ENCODE measurements at regions not wholly inside any gene's neighbourhood (a gene's known extent, or its start where the extent isn't known, plus 50 kb on each side); places are given as distances from the start of the nearest gene placed in this dataset.

DNA sequence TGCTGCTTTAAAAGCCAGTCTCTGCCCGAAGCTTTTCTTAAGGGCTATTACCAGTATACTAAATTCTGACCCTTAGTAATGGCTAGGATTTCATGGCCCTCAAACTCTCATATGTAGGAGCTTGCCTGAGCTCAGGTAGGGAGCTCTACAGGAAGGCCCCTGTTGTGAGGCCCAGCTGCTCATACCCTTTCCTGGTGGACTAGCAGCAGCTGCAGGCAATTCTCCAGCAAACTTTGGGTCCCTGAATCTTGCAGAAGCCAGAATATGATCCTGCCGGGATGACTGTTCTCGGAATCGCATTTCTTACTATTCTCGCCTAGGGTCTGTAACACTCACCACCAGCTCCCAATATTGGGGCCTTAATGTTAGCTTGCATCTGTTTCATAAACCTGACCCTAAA lies 106.4 kb upstream of the SERTAD2 start:
- no peaks in the 10 kb centered on the region for H3K27me3 ChIP-seq (ENCODE audit: insufficient read depth, insufficient read length)
- H3K9me3 ChIP-seq (ENCODE audit: insufficient read depth, low read length), result peaks cover 11% of the 10 kb centered on the region
- no peak for DNase-seq (ENCODE audit: low read depth, low spot score)
- TF ChIP-seq YY1 (IDR thresholded peaks at IDR 0.05; ENCODE audit: insufficient read depth, insufficient read length) (no peak), ZNF274 (IDR thresholded peaks at IDR 0.05; ENCODE audit: low read depth, low read length) (no peak), SUZ12 (IDR thresholded peaks at IDR 0.05; ENCODE audit: extremely low read depth, insufficient read depth, insufficient read length) (no peak)
- H3K4me3 ChIP-seq (ENCODE audit: insufficient read length, low read depth), result no peak overlapping the region
- H3K4me1 ChIP-seq (ENCODE audit: insufficient read depth, insufficient read length), result no peaks in the 10 kb centered on the region
- no peak overlapping the region for H3K9ac ChIP-seq (ENCODE audit: insufficient read length, low read depth)
- no peaks in the 10 kb centered on the region for H3K36me3 ChIP-seq (ENCODE audit: insufficient read depth, insufficient read length, low read length)

DNA sequence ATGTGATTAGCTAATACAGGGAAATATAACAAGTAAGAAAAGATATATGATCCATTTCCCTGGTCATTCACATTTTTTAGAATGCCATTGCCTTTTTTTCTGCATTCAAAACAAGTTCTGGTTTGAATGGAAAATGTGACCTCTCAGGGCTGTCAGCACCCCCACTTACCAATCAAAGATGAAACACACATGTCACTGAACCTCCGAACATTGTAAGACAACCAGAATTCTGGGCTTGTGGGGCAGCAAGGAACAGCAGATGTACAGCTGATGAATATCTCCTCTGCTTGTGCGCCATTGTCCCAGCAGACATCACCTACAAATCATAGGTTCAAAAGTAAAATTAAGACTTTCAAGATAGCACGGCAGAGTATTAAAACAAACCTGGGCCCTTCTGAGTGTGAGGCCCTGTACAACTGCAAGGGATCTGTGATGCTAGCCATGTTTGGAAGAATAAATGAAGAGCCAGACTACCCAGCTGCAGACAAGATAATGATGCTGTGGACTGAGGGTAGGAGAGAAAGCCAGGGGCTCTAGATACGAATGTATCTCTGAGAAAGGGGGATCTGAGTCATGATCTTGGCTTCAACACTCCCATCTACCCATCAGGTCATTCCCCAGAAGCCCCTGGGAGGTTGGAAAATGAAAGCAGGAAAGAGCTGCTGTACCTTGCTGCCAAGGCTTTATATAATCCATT lies 108.7 kb upstream of the SERTAD2 start:
- Histone ChIP-seq H3K9me3 (ENCODE audit: insufficient read depth, low read length) (no peaks in the 10 kb centered on the region), H3K9ac (ENCODE audit: insufficient read length, low read depth) (no peak overlapping the region), H3K4me3 (ENCODE audit: insufficient read length, low read depth) (no peak overlapping the region), H3K36me3 (ENCODE audit: insufficient read depth, insufficient read length, low read length) (no peaks in the 10 kb centered on the region), H3K27me3 (ENCODE audit: insufficient read depth, insufficient read length) (peaks cover 14% of the 10 kb centered on the region), H3K4me1 (ENCODE audit: insufficient read depth, insufficient read length) (no peaks in the 10 kb centered on the region)
- TF ChIP-seq ZNF274 (IDR thresholded peaks at IDR 0.05; ENCODE audit: low read depth, low read length) (no peak), SUZ12 (IDR thresholded peaks at IDR 0.05; ENCODE audit: extremely low read depth, insufficient read depth, insufficient read length) (no peak), YY1 (IDR thresholded peaks at IDR 0.05; ENCODE audit: insufficient read depth, insufficient read length) (no peak)
- DNase-seq (ENCODE audit: low read depth, low spot score), result no peak

DNA sequence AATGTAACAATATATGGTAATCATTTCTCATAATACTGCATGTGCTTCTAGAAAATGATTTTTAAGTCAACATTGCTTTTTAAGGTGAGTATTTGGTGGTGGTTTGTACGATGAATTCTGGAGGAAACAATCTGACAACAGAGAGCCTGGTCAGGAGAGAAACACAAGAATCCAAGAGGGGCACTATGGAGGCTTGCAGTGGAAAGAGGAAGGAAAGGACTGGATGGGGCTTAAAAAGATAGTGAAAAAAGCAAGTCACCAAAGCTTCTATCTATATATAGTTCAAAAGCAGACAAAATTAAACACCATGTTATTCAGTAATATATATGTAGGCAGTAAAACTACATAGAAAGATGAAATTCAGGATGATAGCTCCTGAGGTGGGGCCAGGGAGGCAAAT lies 109.4 kb upstream of the SERTAD2 start:
- Histone ChIP-seq H3K27me3 (ENCODE audit: insufficient read depth, insufficient read length) (peaks cover 16% of the 10 kb centered on the region), H3K36me3 (ENCODE audit: insufficient read depth, insufficient read length, low read length) (no peaks in the 10 kb centered on the region), H3K9me3 (ENCODE audit: insufficient read depth, low read length) (no peaks in the 10 kb centered on the region), H3K9ac (ENCODE audit: insufficient read length, low read depth) (no peak overlapping the region), H3K4me1 (ENCODE audit: insufficient read depth, insufficient read length) (no peaks in the 10 kb centered on the region), H3K4me3 (ENCODE audit: insufficient read length, low read depth) (no peak overlapping the region)
- no peak for TF ChIP-seq YY1 (IDR thresholded peaks at IDR 0.05; ENCODE audit: insufficient read depth, insufficient read length)
- TF ChIP-seq ZNF274 (IDR thresholded peaks at IDR 0.05; ENCODE audit: low read depth, low read length), result no peak
- TF ChIP-seq SUZ12 (IDR thresholded peaks at IDR 0.05; ENCODE audit: extremely low read depth, insufficient read depth, insufficient read length), result no peak
- no peak for DNase-seq (ENCODE audit: low read depth, low spot score)

DNA sequence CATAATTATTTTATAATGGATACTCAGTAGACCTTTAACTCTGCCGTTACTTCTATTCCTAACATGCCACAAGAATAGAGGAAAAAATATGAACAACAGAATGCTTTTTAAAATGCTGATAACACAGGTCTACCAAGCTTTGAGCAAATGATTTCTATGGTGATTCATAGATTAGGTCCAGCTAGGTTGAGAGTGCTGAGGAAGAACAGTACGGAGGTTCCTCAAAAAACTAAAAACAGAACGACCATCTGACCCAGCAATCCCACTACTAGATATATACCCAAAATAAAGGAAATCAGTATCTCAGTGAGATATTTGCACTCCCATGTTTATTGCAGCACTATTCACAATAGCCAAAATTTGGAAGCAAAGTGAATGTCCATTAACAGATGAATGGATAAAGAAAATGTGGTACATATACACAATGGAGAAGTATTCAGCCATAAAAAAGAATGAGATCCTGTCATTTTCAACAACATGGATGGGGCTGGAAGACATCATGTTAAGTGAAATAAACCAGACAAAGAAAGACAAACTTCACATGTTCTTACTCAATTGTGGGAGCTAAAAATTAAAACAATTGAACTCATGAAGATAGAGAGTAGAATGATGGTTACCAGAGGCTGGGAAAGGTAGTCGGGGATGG lies 111.6 kb upstream of the SERTAD2 start:
- H3K36me3 ChIP-seq (ENCODE audit: insufficient read depth, insufficient read length, low read length), result no peaks in the 10 kb centered on the region
- H3K4me1 ChIP-seq (ENCODE audit: insufficient read depth, insufficient read length), result peaks cover 3% of the 10 kb centered on the region
- H3K4me3 ChIP-seq (ENCODE audit: insufficient read length, low read depth), result no peak overlapping the region
- DNase-seq (ENCODE audit: low read depth, low spot score), result no peak
- no peak overlapping the region for H3K9ac ChIP-seq (ENCODE audit: insufficient read length, low read depth)
- H3K27me3 ChIP-seq (ENCODE audit: insufficient read depth, insufficient read length), result peaks cover 16% of the 10 kb centered on the region
- no peak for TF ChIP-seq SUZ12 (IDR thresholded peaks at IDR 0.05; ENCODE audit: extremely low read depth, insufficient read depth, insufficient read length)
- TF ChIP-seq ZNF274 (IDR thresholded peaks at IDR 0.05; ENCODE audit: low read depth, low read length), result no peak
- TF ChIP-seq YY1 (IDR thresholded peaks at IDR 0.05; ENCODE audit: insufficient read depth, insufficient read length), result no peak
- no peaks in the 10 kb centered on the region for H3K9me3 ChIP-seq (ENCODE audit: insufficient read depth, low read length)

DNA sequence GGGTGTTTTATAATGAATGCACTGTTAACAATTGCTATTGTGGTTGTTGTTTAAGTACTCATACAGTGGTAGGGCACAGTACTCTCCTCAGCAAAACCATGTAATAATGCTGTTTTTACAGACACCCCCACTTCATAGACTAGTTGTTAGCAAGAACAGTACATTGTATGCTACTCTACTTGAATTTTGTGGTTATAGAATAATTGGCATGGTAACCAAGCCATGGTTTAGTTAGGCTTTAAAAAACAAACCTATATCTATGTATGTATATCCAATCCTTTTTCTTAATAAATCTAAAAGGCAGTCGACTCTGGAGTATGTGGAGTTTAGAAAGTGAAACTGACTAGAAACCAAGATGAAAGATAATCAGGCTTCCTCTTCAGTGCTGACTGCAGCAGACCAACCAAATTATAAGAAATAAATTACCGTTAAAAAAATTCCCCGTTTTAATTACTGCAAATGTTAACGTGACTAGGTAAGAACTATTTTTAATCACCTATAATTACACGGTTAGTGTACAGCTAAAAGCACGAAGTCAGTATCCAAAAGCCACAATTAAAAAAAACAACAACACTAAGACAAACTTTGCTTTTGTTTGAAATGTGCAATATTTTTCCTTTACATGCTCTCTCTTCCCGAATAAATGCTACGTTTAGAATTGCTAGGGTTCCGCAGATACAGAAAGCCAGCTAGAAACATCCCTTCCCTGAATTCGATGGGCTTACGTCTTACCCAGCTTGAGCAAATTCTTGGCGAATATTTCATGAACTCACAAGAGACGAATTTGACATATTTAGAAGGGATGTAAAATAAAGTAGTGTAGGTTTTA lies 113.3 kb upstream of the SERTAD2 start:
- no peak for DNase-seq (ENCODE audit: low read depth, low spot score)
- Histone ChIP-seq H3K9me3 (ENCODE audit: insufficient read depth, low read length) (no peaks in the 10 kb centered on the region), H3K9ac (ENCODE audit: insufficient read length, low read depth) (peak overlapping the region; percentile 76), H3K27me3 (ENCODE audit: insufficient read depth, insufficient read length) (peaks cover 16% of the 10 kb centered on the region), H3K4me1 (ENCODE audit: insufficient read depth, insufficient read length) (peaks cover 9% of the 10 kb centered on the region), H3K4me3 (ENCODE audit: insufficient read length, low read depth) (peak overlapping the region; percentile 34), H3K36me3 (ENCODE audit: insufficient read depth, insufficient read length, low read length) (no peaks in the 10 kb centered on the region)
- no peak for TF ChIP-seq ZNF274 (IDR thresholded peaks at IDR 0.05; ENCODE audit: low read depth, low read length)
- no peak for TF ChIP-seq SUZ12 (IDR thresholded peaks at IDR 0.05; ENCODE audit: extremely low read depth, insufficient read depth, insufficient read length)

DNA sequence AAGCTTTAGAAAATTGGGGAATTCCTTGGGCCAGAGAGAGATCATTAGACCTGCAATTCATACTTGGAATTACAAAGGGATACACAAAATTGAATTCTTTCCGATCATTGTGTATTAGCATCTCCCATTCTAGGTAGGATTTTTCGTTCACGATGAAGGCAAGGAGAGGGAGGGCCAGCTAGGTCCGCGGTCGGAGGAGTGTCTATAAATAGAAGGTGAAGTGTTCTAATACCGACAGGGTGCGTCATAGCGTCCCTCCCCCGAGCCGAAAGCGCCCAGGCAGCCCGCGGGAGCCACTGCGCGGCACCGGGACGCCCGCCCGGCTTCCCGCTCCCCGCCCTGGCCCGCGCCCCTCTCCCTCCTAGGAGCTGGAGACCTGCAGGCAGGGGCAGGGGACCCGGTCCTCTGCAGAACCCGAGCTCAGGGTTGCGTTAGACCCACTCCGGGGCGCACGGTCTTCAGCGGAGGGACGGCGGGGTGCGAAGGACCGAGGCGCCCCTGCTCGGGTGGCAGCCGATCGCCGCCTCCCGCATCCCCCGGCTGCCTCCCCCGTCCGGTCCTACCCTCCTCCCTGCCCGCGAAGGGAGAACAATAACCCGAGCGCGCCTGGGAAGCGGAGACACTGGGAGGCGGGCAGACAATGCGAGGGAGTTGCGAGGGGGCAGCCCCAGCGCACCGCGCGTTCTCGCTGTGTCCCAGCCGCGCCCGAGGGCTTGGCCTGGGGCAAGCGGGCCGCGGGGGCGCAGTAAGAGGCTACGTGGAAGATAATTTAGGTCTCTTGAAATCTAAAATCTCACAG lies 114.2 kb upstream of the SERTAD2 start:
- no peaks in the 10 kb centered on the region for H3K36me3 ChIP-seq (ENCODE audit: insufficient read depth, insufficient read length, low read length)
- peaks cover 16% of the 10 kb centered on the region for H3K27me3 ChIP-seq (ENCODE audit: insufficient read depth, insufficient read length)
- H3K4me1 ChIP-seq (ENCODE audit: insufficient read depth, insufficient read length), result peaks cover 9% of the 10 kb centered on the region
- peak overlapping the region; percentile 76 for H3K9ac ChIP-seq (ENCODE audit: insufficient read length, low read depth)
- peak; percentile 70 for DNase-seq (ENCODE audit: low read depth, low spot score)
- peak overlapping the region; percentile 34 for H3K4me3 ChIP-seq (ENCODE audit: insufficient read length, low read depth)
- no peaks in the 10 kb centered on the region for H3K9me3 ChIP-seq (ENCODE audit: insufficient read depth, low read length)
- no peak for TF ChIP-seq SUZ12 (IDR thresholded peaks at IDR 0.05; ENCODE audit: extremely low read depth, insufficient read depth, insufficient read length)
